GM21515 (cell line): ENCODE measurements at regions not wholly inside any gene's neighbourhood (a gene's known extent, or its start where the extent isn't known, plus 50 kb on each side); places are given as distances from the start of the nearest gene placed in this dataset.
"Not testable (repeated sequence)": the region's sequence is repeated elsewhere in the genome, so short reads cannot be mapped to it uniquely, and the experiment has no call there.

Experiments
- ATAC-seq: cut with Tn5 transposase; IDR thresholded peaks from one replicate; pipeline ENCODE4 v1.9.1; 2021; ENCODE audit not compliant: unreplicated experiment

- ATAC-seq = no peak
Observed at GRCh38 chr7:24392774-24393173, 108.8 kb downstream of the NPY start.

- ATAC-seq = no peak
Observed at GRCh38 chr7:24395512-24395911, 111.5 kb downstream of the NPY start.

- not testable (repeated sequence) for ATAC-seq
Observed at GRCh38 chr7:24396387-24396786, 112.4 kb downstream of the NPY start.

- ATAC-seq = no peak
Observed at GRCh38 chr7:24401628-24402593, 117.9 kb downstream of the NPY start.

- no peak for ATAC-seq
Observed at GRCh38 chr7:24402655-24403054, 118.7 kb downstream of the NPY start.

GRCh38 chr7:24403557-24403956, 119.6 kb downstream of the NPY start:
- no peak for ATAC-seq

- no peak for ATAC-seq
Observed at GRCh38 chr7:24404315-24404714, 120.3 kb downstream of the NPY start.

GRCh38 chr7:24405002-24405401, 121.0 kb downstream of the NPY start:
- ATAC-seq = no peak

GRCh38 chr7:24406053-24406788, 122.2 kb downstream of the NPY start:
- peak; percentile 48 for ATAC-seq

- no peak for ATAC-seq
Observed at GRCh38 chr7:24406789-24407299, 122.9 kb downstream of the NPY start.

- ATAC-seq = no peak
Observed at GRCh38 chr7:24407965-24408364, 124.0 kb downstream of the NPY start.

GRCh38 chr7:24408798-24409430, 124.9 kb downstream of the NPY start:
- no peak for ATAC-seq

GRCh38 chr7:24409431-24410024, 125.5 kb downstream of the NPY start:
- ATAC-seq = no peak

- no peak for ATAC-seq
Observed at GRCh38 chr7:24411226-24411625, 127.2 kb downstream of the NPY start.

GRCh38 chr7:24417526-24418120, 133.6 kb downstream of the NPY start:
- ATAC-seq = no peak

- ATAC-seq = no peak
Observed at GRCh38 chr7:24419077-24419476, 135.1 kb downstream of the NPY start.

- no peak for ATAC-seq
Observed at GRCh38 chr7:24419511-24419910, 135.5 kb downstream of the NPY start.

- ATAC-seq = no peak
Observed at GRCh38 chr7:24422441-24423010, 138.5 kb downstream of the NPY start.

- ATAC-seq = no peak
Observed at GRCh38 chr7:24425664-24426063, 141.7 kb downstream of the NPY start.

- no peak for ATAC-seq
Observed at GRCh38 chr7:24427048-24427447, 143.1 kb downstream of the NPY start.
